Stimulated activated naive CD8-positive, alpha-beta T cell treated with anti-CD3 and anti-CD28 coated beads, Interleukin-15, Interleukin-2, amounts not matched to agents 100 U/mL and 50 U/mL, for 24 hours (primary cell): ENCODE measurements at regions not wholly inside any gene's neighbourhood (a gene's known extent, or its start where the extent isn't known, plus 50 kb on each side); places are given as distances from the start of the nearest gene placed in this dataset.
A peak's percentile ranks its signal among the peaks of the same experiment; 100 is the strongest.

Experiments
- ATAC-seq: fragments of 150-1000 bp; cut with Tn5 transposase; one replicate; pipeline ENCODE4 v1.10.0; 2021
- DNase-seq: peaks from one replicate; pipeline ENCODE4 v3.0.0; 2021

- no peak for DNase-seq
- no peak for ATAC-seq
These were observed 268.5 kb downstream of the PTPRU start for GRCh38 chr1:29504709-29505410.

- no peak for ATAC-seq
- DNase-seq = no peak
These were observed 267.9 kb downstream of the PTPRU start for GRCh38 chr1:29504196-29504595.

- DNase-seq = no peak
- no peak for ATAC-seq
These were observed 266.9 kb downstream of the PTPRU start for GRCh38 chr1:29502911-29503840.

GRCh38 chr1:29502225-29502910 is 266.0 kb downstream of the PTPRU start:
- ATAC-seq (no peak), DNase-seq (no peak)

GRCh38 chr1:29501227-29501976 is 265.1 kb downstream of the PTPRU start:
- ATAC-seq (no peak), DNase-seq (no peak)

GRCh38 chr1:29500651-29501050 is 264.3 kb downstream of the PTPRU start:
- DNase-seq (no peak), ATAC-seq (no peak)

- no peak for ATAC-seq
These were observed 263.7 kb downstream of the PTPRU start for GRCh38 chr1:29500041-29500440.

GRCh38 chr1:29499104-29499650 is 262.9 kb downstream of the PTPRU start:
- no peak for ATAC-seq
- no peak for DNase-seq

More at GRCh38 chr1:29500041-29500440, 263.7 kb downstream of the PTPRU start:
- no peak for DNase-seq

- no peak for DNase-seq
- ATAC-seq = no peak
These were observed 262.1 kb downstream of the PTPRU start for GRCh38 chr1:29498126-29499103.

GRCh38 chr1:29497395-29498125 is 261.2 kb downstream of the PTPRU start:
- DNase-seq (no peak), ATAC-seq (no peak)

GRCh38 chr1:29496701-29497100 is 260.4 kb downstream of the PTPRU start:
- ATAC-seq = no peak
- DNase-seq = no peak

GRCh38 chr1:29490204-29490934 is 254.0 kb downstream of the PTPRU start:
- no peak for DNase-seq
- no peak for ATAC-seq

GRCh38 chr1:29489471-29489870 is 253.1 kb downstream of the PTPRU start:
- no peak for ATAC-seq
- no peak for DNase-seq

- DNase-seq = no peak
These were observed 252.5 kb downstream of the PTPRU start for GRCh38 chr1:29488794-29489311.

GRCh38 chr1:29488086-29488793 is 251.9 kb downstream of the PTPRU start:
- ATAC-seq (no peak), DNase-seq (no peak)

More at GRCh38 chr1:29488794-29489311, 252.5 kb downstream of the PTPRU start:
- no peak for ATAC-seq

- DNase-seq (no peak), ATAC-seq (no peak)
These were observed 251.0 kb downstream of the PTPRU start for GRCh38 chr1:29487291-29487690.

GRCh38 chr1:29485096-29485925 is 249.0 kb downstream of the PTPRU start:
- DNase-seq (no peak), ATAC-seq (peak; percentile 12)
